ENCODE measurements at regions not wholly inside any gene's neighbourhood (a gene's known extent, or its start where the extent isn't known, plus 50 kb on each side); places are given as distances from the start of the nearest gene placed in this dataset.

DNA sequence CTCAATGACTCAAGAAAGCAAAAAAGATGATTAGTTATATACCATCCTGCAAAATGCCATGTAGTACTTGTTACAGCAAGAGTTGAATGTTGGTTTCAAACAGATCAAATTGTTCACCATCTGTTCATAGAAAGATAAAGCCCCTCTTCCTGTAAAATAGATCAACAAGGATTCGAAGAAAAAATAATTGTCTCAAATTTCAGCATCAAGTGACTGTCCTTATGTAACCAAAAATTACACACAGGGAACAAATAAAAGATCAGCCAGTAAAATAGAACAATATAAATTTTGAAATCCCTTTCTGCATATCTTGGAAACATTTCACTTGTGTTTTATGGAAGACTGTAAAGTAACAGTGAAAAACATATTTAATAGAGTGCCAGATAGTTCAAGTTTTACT is 165.1 kb upstream of the STAC start:
- intact Hi-C loops (cut with DNase I, micrococcal nuclease), result no loop called here
- no peak for DNase-seq
- no peak for ATAC-seq

DNA sequence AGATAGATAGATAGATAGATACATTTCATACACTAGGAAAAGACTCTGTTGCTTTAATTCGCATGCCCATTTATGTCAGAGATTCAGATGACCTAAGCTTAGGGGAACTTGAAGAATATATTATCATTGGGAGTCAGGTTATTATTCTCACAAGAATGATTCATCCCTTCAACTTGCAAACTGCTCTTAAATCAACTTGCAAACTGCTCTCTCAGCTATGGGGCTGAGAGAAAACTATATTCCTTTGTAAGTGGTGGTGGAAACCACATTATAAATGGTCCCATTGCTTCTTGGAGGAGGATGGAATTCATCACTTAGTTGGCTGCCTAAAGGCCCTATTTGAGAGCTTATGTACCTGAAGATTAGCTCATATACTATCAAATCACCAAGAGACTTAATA is 160.9 kb upstream of the STAC start:
- ATAC-seq, result no peak
- intact Hi-C loops (cut with DNase I, micrococcal nuclease), result no loop called here
- no peak for DNase-seq

DNA sequence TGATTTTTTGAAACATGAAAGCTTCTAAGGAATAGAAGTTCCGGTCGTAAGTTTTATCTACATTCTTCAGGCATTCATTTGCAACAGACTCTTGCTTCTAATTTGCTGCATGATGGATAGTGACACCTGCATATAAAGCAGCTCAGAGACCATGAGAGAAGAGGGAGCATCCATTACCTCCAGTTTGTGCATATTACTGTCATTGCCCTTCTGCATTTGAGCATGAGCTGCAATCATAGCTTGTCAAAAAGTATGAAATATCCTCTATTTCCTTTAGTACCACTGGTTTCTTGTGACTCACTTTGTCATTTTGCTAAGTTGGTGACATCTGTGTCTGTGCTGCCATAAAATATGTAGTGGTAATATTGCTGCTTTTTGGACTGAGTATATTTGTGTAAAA is 160.1 kb upstream of the STAC start:
- ATAC-seq (no peak), DNase-seq (no peak)
- intact Hi-C loops (cut with DNase I, micrococcal nuclease), result no loop called here

DNA sequence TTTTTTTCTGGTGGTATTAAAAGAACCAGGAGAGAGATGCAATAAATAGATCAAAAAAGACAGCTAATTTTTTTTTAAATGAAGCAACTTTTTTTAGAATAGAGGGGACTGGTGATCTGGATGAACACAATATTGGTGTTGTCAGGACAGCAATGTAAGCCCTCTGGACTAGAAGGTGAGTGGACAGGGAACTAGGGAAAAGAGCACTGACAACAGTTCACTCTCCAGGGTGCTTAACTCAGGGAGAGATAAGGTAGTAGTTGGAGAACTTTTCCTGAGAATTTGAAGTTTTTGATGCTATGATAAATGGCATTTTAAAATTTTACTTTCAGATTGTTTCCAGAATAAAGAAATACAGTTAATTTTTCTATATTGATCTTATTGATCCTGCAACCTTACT is 158.3 kb upstream of the STAC start:
- ATAC-seq (no peak), DNase-seq (no peak)
- intact Hi-C loops (cut with DNase I, micrococcal nuclease), result no loop called here

DNA sequence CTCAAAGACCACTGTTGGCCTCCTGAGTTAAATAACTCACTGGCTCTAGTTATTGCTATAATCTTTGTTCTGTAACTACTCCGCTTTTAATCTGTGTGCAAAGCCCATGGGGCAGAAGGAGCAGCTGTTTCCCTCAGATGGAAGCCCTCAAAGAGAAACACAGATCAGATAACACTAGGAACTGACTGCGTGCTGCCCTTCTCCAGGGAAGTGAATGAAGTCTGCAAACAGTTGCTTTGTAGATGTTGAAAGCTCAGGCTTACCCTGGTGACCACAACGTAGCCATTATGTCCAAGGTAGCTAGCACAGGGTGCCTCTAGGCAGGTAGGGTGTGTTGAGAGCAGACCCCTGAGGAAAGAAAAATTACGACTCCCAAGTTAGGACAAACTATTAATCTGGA is 152.3 kb upstream of the STAC start:
- DNase-seq, result no peak
- ATAC-seq, result no peak
- intact Hi-C loops (cut with DNase I, micrococcal nuclease), result no loop called here

DNA sequence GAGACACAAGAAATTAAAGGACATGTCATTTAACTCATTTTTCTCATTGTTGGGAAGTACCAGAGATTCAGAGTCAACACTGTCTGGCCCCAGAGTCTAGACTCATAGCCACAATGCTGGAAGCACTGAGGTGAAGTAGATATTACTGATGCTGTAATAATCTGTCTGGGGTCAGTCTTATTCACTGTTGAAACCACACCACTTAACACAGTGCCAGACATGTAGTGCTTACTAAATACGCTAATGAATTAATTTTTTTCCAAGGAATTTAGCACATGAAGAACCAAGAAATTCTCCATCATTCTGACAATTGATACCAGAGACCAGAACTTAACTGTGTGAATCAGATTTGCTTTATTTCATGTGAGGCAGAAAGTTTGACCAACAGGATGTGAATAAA is 150.8 kb upstream of the STAC start:
- intact Hi-C loops (cut with DNase I, micrococcal nuclease), result no loop called here
- DNase-seq, result no peak
- ATAC-seq, result no peak

DNA sequence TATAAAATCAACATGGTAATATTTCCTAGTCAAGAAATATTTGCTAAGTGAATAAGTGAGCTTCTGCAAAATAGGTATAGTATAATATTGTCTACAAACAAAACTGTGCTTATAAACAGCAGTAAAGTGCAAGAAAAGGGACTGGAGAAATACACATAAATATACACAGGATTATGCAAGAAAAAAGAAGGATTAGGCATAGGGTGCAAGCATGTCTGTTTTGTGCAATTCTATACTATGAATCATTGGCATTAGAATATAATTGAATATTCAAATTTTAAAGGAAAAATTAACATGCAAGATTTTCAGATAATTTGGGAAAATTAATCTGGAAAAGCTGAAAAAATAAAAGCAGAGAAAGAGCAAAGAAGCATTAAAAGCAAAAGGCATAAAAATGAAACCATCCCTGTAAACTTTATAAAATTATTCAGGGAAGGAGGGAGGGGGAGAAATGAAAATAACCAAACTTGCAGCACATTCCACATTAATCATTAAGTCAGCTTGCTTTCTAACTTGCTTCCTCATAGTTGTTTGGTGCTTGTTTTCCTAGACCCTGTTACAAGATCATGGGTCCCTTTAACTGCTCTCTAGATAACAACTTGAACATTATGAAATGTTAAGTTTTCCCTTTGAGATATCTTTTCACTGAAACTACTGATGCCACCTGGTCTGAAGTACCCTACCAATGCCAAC is 147.4 kb upstream of the STAC start:
- no peak for ATAC-seq
- intact Hi-C loops (cut with DNase I, micrococcal nuclease), result no loop called here
- no peak for DNase-seq

DNA sequence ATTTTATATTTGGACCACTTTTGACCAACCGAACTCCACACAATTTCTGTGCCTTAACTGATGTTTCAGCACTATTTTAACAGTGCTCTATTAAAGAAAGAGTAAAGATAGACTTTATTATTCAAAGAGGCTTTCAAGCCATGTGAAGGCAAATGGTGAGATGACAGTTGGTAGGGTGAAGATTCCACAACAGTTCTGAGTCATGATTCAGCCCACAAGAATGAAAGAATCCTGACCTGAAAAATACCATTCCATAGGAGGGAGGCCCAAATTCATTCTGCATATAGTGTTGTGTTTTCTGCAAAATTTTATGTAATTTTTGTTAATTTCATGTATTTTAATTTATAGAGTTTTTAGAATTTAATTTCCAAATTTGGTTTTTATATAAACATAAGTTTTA is 135.6 kb upstream of the STAC start:
- intact Hi-C loops (cut with DNase I, micrococcal nuclease), result no loop called here
- DNase-seq, result no peak
- no peak for ATAC-seq

DNA sequence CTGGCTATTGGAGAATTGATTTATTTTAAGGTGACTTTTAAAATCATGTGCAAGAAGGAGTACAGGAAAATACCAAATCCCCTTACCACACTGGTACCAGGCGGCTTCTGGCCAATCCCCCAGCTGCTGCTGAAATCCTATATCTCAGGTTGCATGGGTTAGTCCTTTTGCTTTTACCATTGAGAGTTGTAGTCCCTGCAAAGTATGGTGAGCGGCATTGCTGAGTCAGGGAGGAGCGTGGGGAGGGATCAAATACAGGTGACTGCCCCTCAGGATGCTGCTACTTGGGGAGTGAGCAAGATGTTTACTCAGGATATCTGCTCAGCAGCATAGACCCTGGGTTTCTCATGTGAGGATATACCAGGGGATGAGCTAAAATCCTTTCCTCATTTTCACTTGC is 131.9 kb upstream of the STAC start:
- ATAC-seq, result no peak
- no peak for DNase-seq
- intact Hi-C loops (cut with DNase I, micrococcal nuclease), result no loop called here

DNA sequence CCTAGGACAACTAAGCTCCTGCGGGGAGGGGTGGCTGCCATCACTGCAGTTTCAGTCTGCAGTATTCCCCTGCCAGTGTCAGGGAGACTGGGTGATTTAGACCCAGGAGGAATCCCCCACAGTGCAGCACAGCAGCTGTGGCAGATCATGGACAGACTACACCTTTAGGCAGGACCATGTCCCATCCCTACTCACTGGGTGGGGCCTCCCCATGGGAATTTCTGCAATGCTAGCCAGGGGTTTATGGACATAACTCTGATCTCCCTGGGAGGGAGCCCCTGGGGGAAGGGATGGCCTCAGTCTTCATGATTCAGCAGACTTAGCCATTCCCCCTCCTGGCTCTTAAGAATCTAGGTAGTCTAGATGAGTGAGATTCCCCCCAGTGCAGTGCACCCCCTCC is 130.1 kb upstream of the STAC start:
- ATAC-seq (no peak), DNase-seq (no peak)
- intact Hi-C loops (cut with DNase I, micrococcal nuclease), result no loop called here

DNA sequence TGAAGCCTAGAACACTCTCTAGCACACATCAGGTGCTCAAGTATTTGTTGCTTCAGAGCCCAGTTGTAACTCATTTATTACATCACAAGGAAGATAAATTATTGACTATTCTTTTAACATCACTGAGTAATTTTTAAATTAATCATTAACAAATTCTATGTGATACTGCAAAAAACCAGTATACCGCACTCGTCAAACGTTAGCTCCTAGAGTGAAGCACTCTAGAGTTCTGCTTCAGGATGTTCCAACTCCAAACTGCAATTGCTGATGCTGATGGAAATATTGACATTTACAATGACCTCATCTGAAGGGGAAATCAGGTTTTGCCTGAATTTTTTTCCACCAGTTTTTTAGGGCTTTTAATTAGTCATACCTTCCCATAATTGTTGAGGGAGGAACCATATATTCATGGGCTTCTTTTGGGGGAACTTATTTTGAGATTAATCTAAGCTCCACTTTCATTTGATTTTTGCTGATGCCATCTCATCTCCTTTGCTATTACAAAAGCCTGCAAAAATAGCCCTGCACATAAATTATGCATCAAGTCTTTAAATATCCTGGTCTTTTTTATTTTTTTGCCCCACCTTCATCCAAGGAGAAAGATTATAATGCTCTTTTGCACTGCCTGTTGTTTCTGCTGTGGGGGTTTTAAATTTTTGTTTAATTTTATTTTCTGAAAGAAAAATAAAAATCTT is 123.0 kb upstream of the STAC start:
- intact Hi-C loops (cut with DNase I, micrococcal nuclease), result no loop called here

DNA sequence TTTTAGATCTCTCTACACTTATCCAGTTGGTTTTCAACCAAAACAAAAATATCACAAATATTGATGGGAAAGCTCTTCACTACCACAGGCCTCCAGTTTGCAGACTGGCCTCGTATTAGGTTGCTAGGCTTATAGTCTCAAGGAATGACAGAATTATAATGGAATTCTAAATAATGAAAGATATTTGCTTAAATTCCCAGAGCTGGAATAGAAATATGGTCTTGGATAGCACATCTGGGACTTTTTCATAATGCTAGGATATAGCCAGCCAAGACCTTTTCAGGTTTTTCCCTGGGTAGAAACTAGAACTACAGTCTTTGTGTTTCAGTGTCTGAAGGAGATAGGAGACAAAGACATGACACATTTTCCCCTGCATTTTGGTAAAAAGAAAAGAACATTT is 121.9 kb upstream of the STAC start:
- ATAC-seq, result no peak
- DNase-seq, result no peak
- intact Hi-C loops (cut with DNase I, micrococcal nuclease), result no loop called here

More for the DNA sequence above, 123.0 kb upstream of the STAC start:
- ATAC-seq, result no peak
- no peak for DNase-seq

DNA sequence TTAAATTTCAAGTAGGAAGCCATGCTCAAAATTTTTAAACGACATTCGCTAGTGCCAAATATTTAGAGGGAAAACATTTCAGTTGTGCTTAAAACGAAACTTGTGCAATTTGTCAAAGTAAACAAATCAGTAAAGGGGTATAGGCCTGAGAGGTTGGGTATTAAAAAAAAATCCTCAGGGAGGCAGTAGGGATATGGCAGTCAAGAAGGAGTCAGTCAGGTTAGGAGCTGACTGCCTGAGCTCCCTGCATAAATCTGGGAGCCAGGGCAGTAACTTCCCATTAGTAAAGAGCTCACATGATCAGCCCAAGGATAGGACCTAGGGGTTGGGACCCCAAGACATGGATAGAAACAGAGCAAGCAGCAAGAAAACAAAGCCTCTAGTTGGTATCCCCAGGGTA is 120.7 kb upstream of the STAC start:
- no peak for DNase-seq
- ATAC-seq, result no peak
- intact Hi-C loops (cut with DNase I, micrococcal nuclease), result no loop called here

DNA sequence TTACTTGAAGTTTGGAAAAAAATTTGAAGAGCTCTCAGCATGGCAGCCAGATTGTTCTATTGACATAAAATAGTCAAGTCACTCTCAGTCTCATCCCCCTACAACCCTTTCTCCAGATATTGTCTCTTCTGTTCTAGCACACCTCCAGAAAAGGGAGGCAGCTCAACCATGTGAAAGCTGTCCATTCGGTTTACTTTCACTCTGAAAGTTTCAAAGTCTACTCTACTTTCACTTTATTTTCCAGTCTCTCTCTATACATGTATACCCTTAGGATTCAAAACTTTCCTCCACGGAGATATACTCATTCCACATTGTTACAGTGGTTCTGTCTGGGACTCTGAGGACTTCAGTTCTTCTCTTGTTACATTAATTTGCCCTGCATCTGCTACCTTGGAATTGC is 111.0 kb upstream of the STAC start:
- intact Hi-C loops (cut with DNase I, micrococcal nuclease), result no loop called here
- ATAC-seq, result no peak

DNA sequence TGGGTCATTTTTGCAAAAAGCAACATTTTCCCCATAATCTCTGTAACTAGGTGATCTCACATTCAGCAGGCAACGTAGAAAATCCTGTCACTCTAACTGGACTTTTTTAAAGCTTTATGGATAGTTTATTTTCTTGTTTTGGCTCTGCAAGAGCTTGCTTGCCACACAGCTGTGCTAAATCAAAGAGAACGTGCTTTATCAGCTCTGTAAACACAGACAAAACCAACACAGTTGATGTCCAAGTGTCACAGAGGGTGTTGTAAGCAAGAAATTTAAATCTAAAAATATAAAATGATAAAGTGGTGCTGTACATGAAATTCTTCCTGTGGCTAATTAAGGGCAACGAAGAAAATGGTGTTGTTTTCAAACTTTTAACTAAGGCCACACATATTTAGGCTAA is 97.5 kb upstream of the STAC start:
- no peak for ATAC-seq
- no peak for DNase-seq
- intact Hi-C loops (cut with DNase I, micrococcal nuclease), result no loop called here

More for the DNA sequence above, 111.0 kb upstream of the STAC start:
- DNase-seq, result no peak

DNA sequence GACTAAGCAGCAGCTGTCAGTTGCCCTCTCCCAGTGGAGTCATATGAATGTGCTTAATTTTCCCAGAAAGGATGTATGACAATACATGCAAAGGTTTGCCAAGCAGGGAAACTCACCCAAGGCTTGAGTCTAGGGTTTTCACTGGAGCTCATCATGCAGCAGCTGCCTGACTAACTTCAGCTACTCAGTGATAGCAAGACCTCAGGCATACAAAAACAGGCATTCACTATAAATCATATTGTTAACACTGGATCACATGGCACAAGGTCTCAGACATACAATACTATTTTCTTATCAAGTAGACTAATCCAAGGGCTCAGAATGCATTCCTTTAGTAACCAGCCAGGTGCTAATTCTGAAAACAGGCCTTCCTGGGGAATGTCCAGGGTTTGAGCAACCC is 85.0 kb upstream of the STAC start:
- intact Hi-C loops (cut with DNase I, micrococcal nuclease), result no loop called here
- DNase-seq, result no peak
- no peak for ATAC-seq

DNA sequence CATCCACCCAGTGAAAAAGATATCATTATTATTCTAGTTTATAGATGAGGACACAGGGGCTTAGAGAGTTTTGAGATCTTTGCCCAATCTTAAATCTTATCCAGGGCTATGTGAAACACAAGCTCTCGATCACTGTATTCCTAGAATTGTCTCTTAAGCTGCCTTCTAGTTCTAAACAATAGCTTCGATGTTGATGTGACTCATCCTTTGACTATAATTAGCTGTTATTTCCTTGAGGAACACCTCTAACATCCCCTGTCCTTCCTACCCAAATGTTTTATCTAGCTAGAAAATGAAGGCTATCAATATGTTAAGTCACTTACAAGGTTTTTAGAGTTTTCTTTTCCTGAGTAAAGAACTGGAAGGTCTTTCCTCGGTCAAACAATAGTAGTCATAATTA is 83.1 kb upstream of the STAC start:
- no peak for DNase-seq
- intact Hi-C loops (cut with DNase I, micrococcal nuclease), result no loop called here
- no peak for ATAC-seq

DNA sequence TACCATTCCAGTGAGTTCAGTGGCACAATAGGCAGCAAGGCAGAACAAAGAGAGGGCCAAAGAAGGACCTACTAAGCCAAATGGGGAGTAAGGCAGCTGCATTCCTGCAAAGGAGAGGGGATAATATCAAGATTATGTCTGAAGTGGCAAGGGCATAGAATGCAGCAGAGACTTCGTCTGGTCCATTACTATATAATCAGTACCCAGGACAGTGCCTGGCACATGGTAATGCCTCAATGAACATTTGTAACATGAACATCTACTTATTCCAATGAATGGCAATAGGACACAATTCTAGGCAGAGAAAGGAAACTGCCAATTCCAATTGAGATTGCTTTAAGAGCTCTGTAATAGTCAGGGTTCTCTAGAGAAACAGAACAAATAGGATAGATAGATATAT is 82.1 kb upstream of the STAC start:
- intact Hi-C loops (cut with DNase I, micrococcal nuclease), result no loop called here
- no peak for DNase-seq
- no peak for ATAC-seq

DNA sequence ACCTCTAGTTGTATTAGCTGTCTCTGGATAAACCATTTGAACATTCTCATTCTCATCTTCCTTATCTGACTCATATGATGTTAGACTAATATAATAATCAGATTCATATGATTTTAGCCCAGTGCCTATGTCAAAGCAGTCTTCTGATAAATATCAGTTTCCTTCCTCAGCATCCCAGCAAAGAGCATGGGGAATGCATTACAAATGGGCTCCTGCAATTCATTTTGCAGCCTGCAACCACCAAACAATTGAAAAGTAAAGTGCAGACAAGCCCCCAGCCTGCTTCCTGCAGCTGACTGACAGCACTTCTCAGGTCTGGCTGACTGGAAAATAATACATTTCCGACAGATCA is 78.2 kb upstream of the STAC start:
- no peak for ATAC-seq

DNA sequence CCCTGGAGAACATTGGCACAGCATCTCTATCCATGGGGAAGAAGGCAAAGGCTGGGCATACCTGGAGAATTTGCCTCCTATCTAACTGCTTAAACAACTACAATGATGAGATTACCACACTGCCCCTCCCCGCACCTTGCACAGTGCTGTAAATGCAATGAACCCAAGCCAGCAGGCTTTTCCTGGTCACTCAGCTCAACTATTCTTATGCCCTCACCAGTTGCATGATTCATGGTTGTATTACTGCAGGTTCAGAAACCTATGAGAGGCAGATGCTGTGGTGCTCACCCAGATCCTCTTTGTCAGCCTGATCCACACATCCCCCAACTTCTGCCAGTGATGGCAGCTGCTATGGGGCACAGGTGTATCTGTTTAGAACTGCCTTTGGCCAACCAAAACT is 77.7 kb upstream of the STAC start:
- intact Hi-C loops (cut with DNase I, micrococcal nuclease), result no loop called here
- no peak for ATAC-seq
- DNase-seq, result no peak

More for the DNA sequence above, 78.2 kb upstream of the STAC start:
- intact Hi-C loops (cut with DNase I, micrococcal nuclease), result no loop called here
- DNase-seq, result no peak

DNA sequence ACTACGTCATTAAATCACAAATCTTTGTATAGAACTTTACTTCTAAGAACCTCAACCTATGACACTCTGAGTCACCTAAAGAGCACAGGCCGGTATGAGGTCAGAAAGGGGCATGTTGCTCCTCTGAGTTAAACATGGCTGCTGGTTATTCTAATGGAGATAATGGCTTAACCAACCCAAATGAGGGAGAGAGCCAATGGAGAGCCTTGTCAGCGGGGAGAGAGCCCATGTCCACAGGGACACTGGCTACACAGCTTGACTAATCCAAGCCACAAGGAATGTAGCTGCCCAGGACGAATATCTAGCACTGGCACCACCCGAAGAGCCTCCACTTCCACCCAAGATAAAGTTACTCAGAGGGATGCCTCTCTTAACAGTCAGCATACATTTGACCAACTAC is 77.0 kb upstream of the STAC start:
- DNase-seq (no peak), ATAC-seq (no peak)

More for the DNA sequence above, 77.0 kb upstream of the STAC start:
- intact Hi-C loops (cut with DNase I, micrococcal nuclease), result no loop called here
